Uterus (tissue), 2 donors: ENCODE measurements at regions not wholly inside any gene's neighbourhood (a gene's known extent, or its start where the extent isn't known, plus 50 kb on each side); places are given as distances from the start of the nearest gene placed in this dataset.

Experiments
- CTCF ChIP-seq, 4 experiments: fragments of 200-600 bp in 2 of 4; fragments of 450-650 bp in 2 of 4; sonication (generic) in 2 of 4; IDR thresholded peaks; one replicate each; pipeline ENCODE4 v1.5.1; 2016 to 2019; ENCODE audit warnings: antibody characterized with exemption in 4 of 4, mild to moderate bottlenecking in 2 of 4, moderate library complexity in 1 of 4
- POLR2A ChIP-seq, 2 donors: fragments of 450-650 bp; IDR thresholded peaks; one replicate each; pipeline ENCODE4 v1.6.1; 2016; ENCODE audit warnings: antibody characterized with exemption in 2 of 2, mild to moderate bottlenecking in 1 of 2, moderate library complexity in 1 of 2

GRCh38 chr7:24432677-24433076 is 140.6 kb upstream of the PALS2 start:
- TF ChIP-seq CTCF (IDR thresholded peaks at IDR 0.05) (no peak), POLR2A (IDR thresholded peaks at IDR 0.05) (no peak)
